Astrocyte of the hippocampus (primary cell): ENCODE measurements at regions not wholly inside any gene's neighbourhood (a gene's known extent, or its start where the extent isn't known, plus 50 kb on each side); places are given as distances from the start of the nearest gene placed in this dataset.

Source experiments
- DNase-seq: peaks from one replicate; pipeline ENCODE4 v3.0.0; 2011; ENCODE audit warnings: low read depth, low spot score

DNA sequence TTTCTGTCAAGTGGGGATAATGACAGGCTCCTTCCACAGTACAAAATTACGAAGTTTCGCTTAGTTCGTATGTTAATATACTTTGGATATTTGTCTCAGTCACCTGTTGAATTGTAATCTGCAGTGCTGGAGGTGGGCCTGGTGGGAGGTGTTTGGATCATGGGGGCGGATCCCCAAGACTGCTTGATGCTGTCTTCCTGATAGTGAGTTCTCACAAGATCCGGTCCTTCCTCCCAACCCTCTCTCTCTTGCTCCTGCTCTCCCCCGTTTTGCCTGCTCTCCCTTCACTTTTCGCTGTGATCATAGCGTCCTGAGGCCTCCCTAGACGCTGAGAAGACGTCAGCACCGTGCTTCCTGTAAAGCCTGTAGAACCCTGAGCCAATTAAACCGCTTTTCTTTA is 97.1 kb upstream of the EPB41L3 start:
- no peak for DNase-seq

DNA sequence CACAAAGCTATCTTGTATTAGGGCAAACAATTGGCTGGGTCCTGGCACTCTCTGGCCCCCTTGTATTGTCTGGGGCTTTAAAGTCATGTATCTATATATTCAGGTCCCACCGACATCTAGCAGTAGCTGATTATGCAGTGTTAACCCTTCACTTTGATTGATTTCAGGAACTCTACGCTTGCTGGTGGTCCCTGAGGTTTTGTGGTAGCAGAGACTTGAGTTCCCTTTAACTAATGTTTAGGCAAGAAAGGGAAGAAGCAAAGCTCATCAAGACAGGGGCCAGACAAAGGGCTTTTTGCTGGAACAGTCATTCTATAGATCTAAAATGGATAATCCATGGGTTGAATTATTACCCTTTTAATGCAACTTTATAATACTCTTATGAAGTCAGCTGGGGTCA is 95.3 kb upstream of the EPB41L3 start:
- no peak for DNase-seq

- no peak for DNase-seq
Observed at GRCh38 chr18:5632041-5632440, 88.2 kb upstream of the EPB41L3 start.

- no peak for DNase-seq
Observed at GRCh38 chr18:5630900-5631413, 87.2 kb upstream of the EPB41L3 start.

GRCh38 chr18:5630057-5630899 is 86.5 kb upstream of the EPB41L3 start:
- DNase-seq: peak; percentile 84

- DNase-seq: peak; percentile 64
Observed at GRCh38 chr18:5628512-5629255, 84.9 kb upstream of the EPB41L3 start.

- no peak for DNase-seq
Observed at GRCh38 chr18:5627776-5628511, 84.1 kb upstream of the EPB41L3 start.

DNA sequence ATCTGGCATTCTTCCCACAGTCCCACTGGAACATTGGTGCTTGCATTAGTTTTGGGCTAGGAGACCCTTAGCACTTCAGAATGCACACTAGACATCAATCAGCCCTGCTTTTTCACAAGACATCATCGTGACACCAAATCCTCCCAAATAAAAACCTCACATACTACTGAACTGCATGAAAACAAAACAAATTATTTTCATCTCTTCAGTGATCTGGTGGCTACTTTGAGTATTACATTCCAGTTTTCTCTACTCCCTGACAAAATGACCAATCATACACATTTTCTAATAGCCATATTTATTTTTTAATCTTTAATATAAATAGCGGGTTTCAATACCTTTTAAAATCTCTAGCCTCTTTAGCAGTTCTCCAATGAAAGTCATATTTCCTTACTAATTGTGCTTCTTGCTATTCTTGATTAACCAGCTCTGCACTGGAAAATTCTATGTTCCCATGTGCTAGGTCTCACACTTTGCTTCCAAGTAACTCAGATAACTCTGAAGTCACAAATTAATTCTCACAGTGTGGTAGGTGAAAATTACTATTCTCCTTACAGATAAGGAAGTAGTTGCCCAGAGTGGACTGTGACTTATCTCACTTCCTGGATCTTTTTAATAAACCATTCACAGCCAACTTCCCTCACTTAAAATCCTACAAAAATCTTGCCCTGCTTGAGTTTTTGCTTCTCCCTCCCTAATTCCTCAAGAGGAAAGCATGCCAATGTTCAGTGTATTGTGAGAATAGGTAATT is 82.5 kb upstream of the EPB41L3 start:
- DNase-seq: no peak

GRCh38 chr18:5625076-5625475 is 81.3 kb upstream of the EPB41L3 start:
- DNase-seq: no peak

- DNase-seq: no peak
Observed at GRCh38 chr18:5622905-5623304, 79.1 kb upstream of the EPB41L3 start.

GRCh38 chr18:5620289-5620688 is 76.5 kb upstream of the EPB41L3 start:
- DNase-seq: no peak

DNA sequence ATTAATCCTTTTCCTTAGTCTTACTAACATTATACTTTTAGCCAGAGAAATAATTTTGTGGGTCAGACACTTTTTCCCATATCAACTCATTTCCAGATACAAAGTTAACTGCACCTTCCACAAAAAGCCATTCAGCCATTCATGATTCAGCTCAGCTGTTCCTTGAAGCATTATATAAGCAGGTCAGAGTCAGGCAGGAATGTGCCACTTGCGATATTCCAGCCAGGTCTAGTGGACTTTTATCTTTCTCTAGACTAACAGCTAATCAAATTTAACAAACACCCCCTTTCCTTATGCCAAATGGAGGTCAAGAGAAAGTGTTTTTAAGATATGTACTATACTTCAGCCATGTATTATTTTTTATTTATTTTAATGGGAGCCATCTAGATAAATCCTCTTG is 75.6 kb upstream of the EPB41L3 start:
- DNase-seq: no peak

- no peak for DNase-seq
Observed at GRCh38 chr18:5618047-5618688, 74.4 kb upstream of the EPB41L3 start.

DNA sequence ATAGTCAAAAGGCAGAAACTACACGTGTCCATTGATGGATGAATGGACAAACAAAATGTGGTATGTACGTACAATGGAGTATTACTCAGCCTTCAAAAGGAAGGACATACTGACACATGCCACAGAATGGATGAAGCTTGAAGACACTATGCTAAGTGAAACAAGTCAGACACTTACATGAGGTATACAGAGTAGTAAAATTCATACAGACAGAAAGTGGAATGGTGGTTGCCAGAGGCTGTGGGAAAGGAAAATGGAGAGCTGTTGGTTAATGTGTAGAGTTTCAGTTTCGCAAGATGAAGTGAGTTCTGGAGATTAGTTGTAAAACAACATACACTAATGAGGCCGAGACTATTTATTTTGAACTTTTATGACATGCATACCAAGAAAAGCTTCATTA is 67.4 kb upstream of the EPB41L3 start:
- no peak for DNase-seq

- DNase-seq: no peak
Observed at GRCh38 chr18:5608846-5609245, 65.0 kb upstream of the EPB41L3 start.

GRCh38 chr18:5606951-5607350 is 63.2 kb upstream of the EPB41L3 start:
- no peak for DNase-seq

DNA sequence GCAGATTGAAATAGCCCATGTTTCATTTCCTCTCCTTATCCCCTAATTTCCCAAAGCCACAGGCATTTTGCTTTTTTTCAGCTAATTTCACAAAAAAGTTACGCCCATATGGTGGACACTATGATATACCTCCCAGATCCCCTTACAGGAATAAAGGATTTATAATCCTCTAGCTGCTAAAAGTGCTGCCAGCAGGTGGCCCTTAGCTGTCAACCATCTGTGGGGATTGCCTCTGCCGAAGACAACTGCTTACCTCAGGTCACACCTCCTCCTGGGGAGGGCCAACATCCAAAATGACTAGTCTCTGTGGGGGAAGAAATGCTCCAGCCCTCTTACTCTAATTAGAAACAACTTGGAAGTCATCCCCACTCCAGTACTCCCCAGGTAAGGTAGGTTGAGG is 61.0 kb upstream of the EPB41L3 start:
- DNase-seq: no peak

GRCh38 chr18:5603153-5603552 is 59.4 kb upstream of the EPB41L3 start:
- no peak for DNase-seq

DNA sequence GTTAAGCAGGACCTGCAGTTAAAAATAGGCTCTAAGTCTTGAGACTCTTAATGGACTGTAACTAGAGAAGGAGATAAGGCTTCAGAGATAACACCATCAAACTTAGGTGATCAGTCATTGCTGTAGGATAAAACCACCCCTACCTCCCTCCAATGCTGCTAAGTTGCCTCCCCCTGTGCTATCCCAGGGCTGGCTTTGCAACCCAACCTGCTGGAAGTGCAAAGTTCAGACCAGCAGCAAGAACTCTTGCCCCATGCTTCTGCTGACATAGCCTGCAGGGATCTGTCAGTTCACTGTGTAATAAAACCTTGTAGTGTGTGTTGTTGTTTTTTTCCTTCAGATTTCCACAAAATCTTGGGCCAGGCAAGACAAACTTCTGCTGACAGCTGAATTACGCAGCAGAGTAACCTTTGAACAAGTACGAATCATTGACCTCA is 57.4 kb upstream of the EPB41L3 start:
- no peak for DNase-seq

DNA sequence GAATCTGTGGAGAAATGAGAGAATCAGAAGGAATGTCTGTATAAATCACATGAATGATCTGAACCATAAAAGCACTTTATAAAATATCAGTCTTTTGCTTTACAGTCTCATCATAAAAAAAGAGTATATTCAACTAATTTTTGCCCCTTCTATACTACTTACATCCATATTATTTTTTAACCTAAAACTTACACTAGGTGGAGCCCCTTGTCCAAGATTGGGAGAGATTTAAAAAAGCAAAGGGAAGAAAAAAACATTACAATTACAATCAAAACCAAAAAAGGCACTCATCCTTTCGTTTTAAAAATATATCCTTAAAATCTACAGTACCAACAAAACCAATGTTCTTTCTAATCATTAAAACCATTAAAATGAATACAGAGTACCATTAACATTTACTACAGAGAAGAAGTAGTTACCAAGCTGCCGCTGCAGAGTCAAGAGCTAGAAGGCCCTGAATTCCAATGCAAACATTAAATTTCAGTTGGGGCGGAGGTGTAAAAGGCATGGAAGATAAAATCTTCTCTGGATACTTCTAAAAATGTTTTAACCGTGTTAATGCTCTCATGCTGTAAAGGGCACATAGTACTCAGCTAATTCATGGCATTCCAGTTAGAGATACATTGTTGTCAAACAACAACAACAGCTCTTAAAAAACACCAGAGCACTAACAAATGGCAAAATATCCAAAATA is 56.7 kb upstream of the EPB41L3 start:
- DNase-seq: peak; percentile 35
